Mammary epithelial cell (primary cell): ENCODE measurements at regions not wholly inside any gene's neighbourhood (a gene's known extent, or its start where the extent isn't known, plus 50 kb on each side); places are given as distances from the start of the nearest gene placed in this dataset.

Source experiments
- EZH2 ChIP-seq: IDR thresholded peaks from 2 replicates; pipeline ENCODE4 v1.6.1; 2012; ENCODE audit warnings: low read length, inconsistent platforms, borderline replicate concordance
- TF ChIP-seq, protein P1 (sequence below), 2 donors: IDR thresholded peaks in 1 of 2; conservative IDR thresholded peaks in 1 of 2; 2 replicates each; pipeline ENCODE4 v1.5.1; 2011 to 2012; ENCODE audit warnings: inconsistent platforms in 2 of 2, low read length in 2 of 2, mild to moderate bottlenecking in 2 of 2, control low read depth in 1 of 2, low read depth in 1 of 2; ENCODE audit not compliant: insufficient read depth in 1 of 2; ENCODE audit errors: extremely low read depth in 1 of 2

DNA sequence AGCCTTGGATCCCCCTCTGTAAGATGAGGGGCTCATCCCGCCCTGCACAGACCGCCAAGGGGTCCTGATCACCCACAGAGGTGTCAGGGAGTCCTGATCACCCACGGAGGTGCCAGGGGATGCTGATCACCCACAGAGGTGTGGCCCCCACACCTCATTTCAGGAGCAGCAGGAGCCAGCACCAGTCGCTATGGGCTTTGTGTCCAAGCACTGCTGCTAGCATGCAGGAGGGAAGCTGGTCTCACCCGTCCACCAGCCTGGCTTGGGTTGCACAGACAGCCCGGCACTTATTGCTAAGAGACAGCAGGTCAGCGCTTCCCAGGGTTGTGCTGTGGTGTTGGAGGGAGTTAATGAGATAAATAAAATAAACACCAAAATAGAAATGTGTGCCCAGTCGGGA is 88.5 kb downstream of the ADRA2C start:
- TF ChIP-seq, protein P1, sequence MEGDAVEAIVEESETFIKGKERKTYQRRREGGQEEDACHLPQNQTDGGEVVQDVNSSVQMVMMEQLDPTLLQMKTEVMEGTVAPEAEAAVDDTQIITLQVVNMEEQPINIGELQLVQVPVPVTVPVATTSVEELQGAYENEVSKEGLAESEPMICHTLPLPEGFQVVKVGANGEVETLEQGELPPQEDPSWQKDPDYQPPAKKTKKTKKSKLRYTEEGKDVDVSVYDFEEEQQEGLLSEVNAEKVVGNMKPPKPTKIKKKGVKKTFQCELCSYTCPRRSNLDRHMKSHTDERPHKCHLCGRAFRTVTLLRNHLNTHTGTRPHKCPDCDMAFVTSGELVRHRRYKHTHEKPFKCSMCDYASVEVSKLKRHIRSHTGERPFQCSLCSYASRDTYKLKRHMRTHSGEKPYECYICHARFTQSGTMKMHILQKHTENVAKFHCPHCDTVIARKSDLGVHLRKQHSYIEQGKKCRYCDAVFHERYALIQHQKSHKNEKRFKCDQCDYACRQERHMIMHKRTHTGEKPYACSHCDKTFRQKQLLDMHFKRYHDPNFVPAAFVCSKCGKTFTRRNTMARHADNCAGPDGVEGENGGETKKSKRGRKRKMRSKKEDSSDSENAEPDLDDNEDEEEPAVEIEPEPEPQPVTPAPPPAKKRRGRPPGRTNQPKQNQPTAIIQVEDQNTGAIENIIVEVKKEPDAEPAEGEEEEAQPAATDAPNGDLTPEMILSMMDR (conservative IDR thresholded peaks at IDR 0.05 in 1 of 2, IDR thresholded peaks at IDR 0.05 in 1 of 2; ENCODE audit: extremely low read depth in 1 of 2, insufficient read depth in 1 of 2, low read depth in 1 of 2, low read length in 2 of 2): no peak
- TF ChIP-seq EZH2: no peak
